ENCODE measurements at regions not wholly inside any gene's neighbourhood (a gene's known extent, or its start where the extent isn't known, plus 50 kb on each side); places are given as distances from the start of the nearest gene placed in this dataset.

DNA sequence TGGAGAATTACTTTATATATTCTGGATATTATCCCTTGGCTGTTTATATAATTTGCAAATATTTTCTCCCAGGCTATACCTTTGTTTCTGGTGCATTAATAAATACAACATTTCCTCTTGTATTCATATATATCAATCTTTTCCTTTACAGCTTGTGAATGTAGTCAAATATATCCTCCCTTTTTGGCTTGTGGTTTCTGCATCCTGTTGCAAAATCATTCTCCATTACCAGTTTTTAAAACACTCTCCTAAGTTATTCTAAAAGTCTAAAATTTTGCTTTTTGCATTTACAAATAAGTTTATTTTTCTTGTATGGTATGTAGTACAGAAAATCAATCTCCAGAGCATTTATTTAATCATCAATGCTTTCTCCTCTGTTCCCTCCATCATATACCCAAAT is 909.4 kb downstream of the ADGRL2 start:
- DNase-seq = no peak

GRCh38 chr1:82707681-82708080 is 906.9 kb downstream of the ADGRL2 start:
- DNase-seq = no peak

DNA sequence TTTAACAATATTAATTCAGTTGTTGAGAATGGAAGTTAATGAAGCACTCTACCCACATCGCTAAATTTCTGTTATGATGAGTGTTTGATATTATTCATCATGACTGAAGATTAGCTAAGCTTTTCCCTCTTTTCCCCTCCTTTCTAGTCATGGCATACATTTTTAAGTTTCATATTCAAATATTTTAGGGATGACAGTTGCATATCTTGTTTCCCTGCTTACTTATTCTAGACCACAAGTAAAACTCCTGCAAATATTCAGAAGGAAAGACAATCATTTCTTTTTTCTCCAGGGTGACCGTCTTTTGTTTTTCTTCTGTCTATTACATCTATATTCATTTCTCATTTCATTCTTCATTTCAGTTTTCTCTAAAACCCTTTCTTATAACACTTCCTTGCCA is 906.0 kb downstream of the ADGRL2 start:
- no peak for DNase-seq

- DNase-seq = no peak
Measured at GRCh38 chr1:82704966-82705365, 904.2 kb downstream of the ADGRL2 start.

GRCh38 chr1:82704393-82704792 is 903.7 kb downstream of the ADGRL2 start:
- DNase-seq = no peak

- peak in 1 of 3 experiments; percentile 16 for DNase-seq
Measured at GRCh38 chr1:82703951-82704350, 903.2 kb downstream of the ADGRL2 start.

- no peak for DNase-seq
Measured at GRCh38 chr1:82700476-82700875, 899.7 kb downstream of the ADGRL2 start.

DNA sequence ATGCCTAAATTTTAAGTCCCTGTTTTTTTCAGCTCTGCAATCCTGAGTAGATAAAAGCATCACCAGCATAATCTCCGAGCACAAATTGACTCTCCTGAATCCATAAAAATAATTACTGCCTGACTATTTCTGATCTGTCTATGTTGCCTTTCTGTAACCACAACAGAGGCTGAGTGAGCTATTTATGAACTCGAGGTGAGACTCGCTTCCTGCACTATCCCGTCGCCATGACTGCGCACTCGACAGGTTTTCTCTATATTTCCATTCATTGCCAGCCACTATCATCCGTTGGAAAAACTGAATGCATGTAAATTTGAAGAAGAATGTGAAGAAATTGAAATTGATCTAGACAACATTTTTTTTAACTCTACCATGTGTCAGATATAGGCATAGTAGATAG is 897.2 kb downstream of the ADGRL2 start:
- peak; percentile 9 to 53 (median 33) for DNase-seq

GRCh38 chr1:82695443-82695842 is 894.7 kb downstream of the ADGRL2 start:
- DNase-seq = no peak

GRCh38 chr1:82690411-82690810 is 889.7 kb downstream of the ADGRL2 start:
- DNase-seq = no peak

GRCh38 chr1:82689217-82689616 is 888.5 kb downstream of the ADGRL2 start:
- no peak for DNase-seq

DNA sequence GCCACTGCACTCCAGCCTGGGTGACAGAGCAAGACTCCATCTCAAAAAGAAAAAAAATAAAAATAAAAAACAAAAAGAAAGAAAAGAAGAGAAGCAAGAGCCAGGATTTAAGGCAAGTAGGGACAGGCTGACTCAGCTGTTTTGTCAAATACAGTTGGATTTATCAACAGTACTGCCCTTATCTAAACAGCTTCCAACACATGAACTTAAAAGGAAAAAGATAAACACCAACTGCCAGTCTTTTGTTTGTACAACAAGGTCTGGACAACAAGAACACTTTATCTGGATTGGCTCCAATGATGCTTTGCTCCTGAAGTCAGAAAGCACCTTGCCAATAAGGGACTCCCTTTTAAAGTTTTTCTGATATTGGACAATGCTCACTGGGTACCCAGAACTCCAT is 886.0 kb downstream of the ADGRL2 start:
- no peak for DNase-seq

GRCh38 chr1:82646888-82647287 is 846.2 kb downstream of the ADGRL2 start:
- no peak for DNase-seq

- no peak for DNase-seq
Measured at GRCh38 chr1:82646336-82646735, 845.6 kb downstream of the ADGRL2 start.

- DNase-seq = no peak
Measured at GRCh38 chr1:82644186-82644915, 843.6 kb downstream of the ADGRL2 start.

GRCh38 chr1:82640352-82640751 is 839.6 kb downstream of the ADGRL2 start:
- DNase-seq = no peak

- DNase-seq = no peak
Measured at GRCh38 chr1:82634266-82634665, 833.5 kb downstream of the ADGRL2 start.

DNA sequence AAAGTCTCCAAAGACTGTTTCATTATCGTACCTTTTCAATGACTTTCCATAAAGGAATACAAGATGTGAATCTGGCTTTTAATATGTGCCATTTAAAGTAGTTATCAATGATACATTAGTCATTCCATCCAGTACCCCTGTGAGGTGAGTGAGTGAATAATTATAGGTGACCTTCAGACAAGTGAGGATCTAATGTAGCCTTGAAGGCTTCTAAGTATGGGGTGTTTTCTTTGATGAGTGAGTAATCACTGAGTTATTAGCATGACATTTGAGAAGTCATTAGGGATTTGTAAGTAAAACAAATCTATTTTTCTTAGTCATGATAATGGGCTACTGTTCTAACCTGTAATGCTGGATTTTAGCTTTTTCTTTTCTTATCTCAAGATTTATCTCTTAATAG is 831.4 kb downstream of the ADGRL2 start:
- DNase-seq = peak in 1 of 3 experiments; percentile 78

GRCh38 chr1:82628887-82629286 is 828.2 kb downstream of the ADGRL2 start:
- DNase-seq = no peak

DNA sequence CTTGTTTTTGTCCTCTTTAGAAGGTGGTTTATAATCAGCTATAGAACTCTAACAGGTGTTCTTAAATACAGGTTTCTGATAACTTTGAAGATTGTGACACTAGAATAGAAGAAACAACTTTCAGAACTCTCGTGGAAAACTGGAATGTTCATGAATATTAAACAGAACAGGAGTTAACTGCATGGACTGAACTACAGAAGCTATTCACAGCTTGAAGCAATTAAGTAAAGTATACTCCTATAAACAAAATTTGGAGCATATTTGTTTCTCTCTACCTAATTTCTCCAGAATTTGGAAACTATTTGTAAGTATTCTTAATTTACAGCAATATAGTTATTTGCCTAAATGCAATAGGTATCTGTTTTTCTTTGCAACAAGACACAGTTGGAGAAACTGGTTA is 824.8 kb downstream of the ADGRL2 start:
- DNase-seq = peak in 2 of 3 experiments; percentile 28 to 31

GRCh38 chr1:82621076-82621475 is 820.3 kb downstream of the ADGRL2 start:
- no peak for DNase-seq

- peak in 1 of 3 experiments; percentile 70 for DNase-seq
Measured at GRCh38 chr1:82614090-82614489, 813.4 kb downstream of the ADGRL2 start.

- DNase-seq = no peak
Measured at GRCh38 chr1:82612986-82613385, 812.3 kb downstream of the ADGRL2 start.

DNA sequence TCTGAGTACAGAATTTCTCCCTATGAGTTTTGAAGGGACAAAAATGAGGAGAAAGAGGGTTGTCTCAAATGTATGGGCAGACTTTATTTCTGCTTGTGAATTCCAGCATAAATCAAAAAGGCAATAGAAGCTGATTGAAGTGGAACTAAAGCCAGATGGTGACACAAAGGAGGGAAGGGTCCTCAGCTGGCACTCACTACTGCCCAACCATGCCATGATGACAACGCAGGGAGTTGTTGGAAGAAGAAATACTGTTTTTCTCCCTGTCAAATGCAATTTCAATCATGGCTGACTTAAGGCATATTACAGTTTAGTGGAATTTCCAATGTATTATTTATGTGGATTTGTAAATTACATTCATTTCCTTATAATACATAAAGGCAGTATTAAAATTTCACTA is 805.8 kb downstream of the ADGRL2 start:
- DNase-seq = no peak

DNA sequence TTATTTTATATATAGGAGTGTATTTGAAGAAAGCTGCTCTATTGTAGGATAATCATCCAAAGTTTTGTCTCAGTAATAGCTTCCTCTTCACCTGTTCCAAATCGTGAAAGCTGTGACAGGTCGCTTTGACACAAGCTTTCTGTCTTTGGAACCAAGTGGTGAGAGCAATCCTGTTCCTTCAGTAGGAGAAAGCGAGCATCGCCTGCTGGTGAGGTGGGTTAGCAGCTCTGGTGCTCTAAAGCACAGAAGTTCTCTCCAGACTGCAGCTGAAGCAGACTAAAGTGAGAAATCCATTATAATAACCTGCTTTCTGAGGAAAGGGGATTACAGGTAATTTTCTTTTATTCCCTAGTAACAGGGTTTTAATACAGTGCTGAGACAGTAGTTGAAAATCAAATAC is 803.8 kb downstream of the ADGRL2 start:
- DNase-seq = no peak
